SK-N-SH (cell line): ENCODE measurements at regions not wholly inside any gene's neighbourhood (a gene's known extent, or its start where the extent isn't known, plus 50 kb on each side); places are given as distances from the start of the nearest gene placed in this dataset.
A peak's percentile ranks its signal among the peaks of the same experiment; 100 is the strongest.

Experiments used
- CTCF ChIA-PET: fragments of 300-600, 350-600 bp; formaldehyde crosslinking; extraction: SDS; loops from one replicate; lab custom pipeline; 2021; lab: Yijun Ruan, JAX
- POLR2A ChIA-PET: fragments of 350-600 bp; sonication (Branson Sonifier 250); formaldehyde crosslinking; extraction: SDS; loops from one replicate; lab custom pipeline; 2020; ENCODE audit warnings: antibody characterized with exemption, inconsistent platforms; lab: Yijun Ruan, JAX
- DNase-seq: peaks from one replicate; pipeline ENCODE4 v3.0.0; 2012
- H2AFZ ChIP-seq: fragments of 200-600 bp; sonication (generic); 2 replicates; pipeline ENCODE4 v1.8.1; 2016; ENCODE audit warnings: antibody characterized with exemption, mild to moderate bottlenecking, low read depth
- H3F3A ChIP-seq: fragments of 200-600 bp; sonication (generic); replicated peaks from 2 replicates; pipeline ENCODE3; 2016; ENCODE audit warnings: antibody characterized with exemption, mild to moderate bottlenecking; ENCODE audit not compliant: insufficient read depth
- H3K27ac ChIP-seq, 2 experiments: fragments of 200-500 bp in 1 of 2; fragments of 200-600 bp in 1 of 2; sonication (Bioruptor generic) in 1 of 2; sonication (generic), shearing (Covaris generic) in 1 of 2; 2 replicates each; pipeline versions ENCODE4 v1.5.1 to v1.6.1; 2014 to 2016; ENCODE audit warnings: low read depth in 2 of 2, inconsistent platforms in 1 of 2, low read length in 1 of 2, mild to moderate bottlenecking in 1 of 2, mixed read lengths in 1 of 2
- H3K27me3 ChIP-seq: fragments of 200-600 bp; sonication (generic), shearing (Covaris generic); 2 replicates; pipeline ENCODE4 v1.6.1; 2016; ENCODE audit warnings: mixed run types; ENCODE audit not compliant: insufficient read depth
- H3K36me3 ChIP-seq, 2 experiments: fragments of 200-500 bp in 1 of 2; fragments of 200-600 bp in 1 of 2; sonication (Bioruptor generic) in 1 of 2; sonication (generic) in 1 of 2; replicated peaks in 1 of 2; 2 replicates each; pipeline versions ENCODE3 to v1.5.1; 2014 to 2016; ENCODE audit warnings: low read length in 1 of 2, mild to moderate bottlenecking in 1 of 2; ENCODE audit not compliant: insufficient read depth in 2 of 2, control insufficient read depth in 1 of 2
- H3K4me1 ChIP-seq, 2 experiments: fragments of 200-500 bp in 1 of 2; fragments of 200-600 bp in 1 of 2; sonication (Bioruptor generic) in 1 of 2; sonication (generic), shearing (Covaris generic) in 1 of 2; 2 replicates each; pipeline versions ENCODE4 v1.5.1 to v1.6.1; 2014 to 2016; ENCODE audit warnings: low read depth in 1 of 2, low read length in 1 of 2, mixed run types in 1 of 2; ENCODE audit not compliant: insufficient read depth in 2 of 2, control insufficient read depth in 1 of 2
- H3K4me2 ChIP-seq: fragments of 200-600 bp; sonication (generic), shearing (Covaris generic); 2 replicates; pipeline ENCODE4 v1.6.1; 2017; ENCODE audit warnings: mixed run types
- H3K4me3 ChIP-seq, 2 experiments: fragments of 200-500 bp in 1 of 2; fragments of 200-600 bp in 1 of 2; sonication (Bioruptor generic) in 1 of 2; sonication (generic), shearing (Covaris generic) in 1 of 2; 2 replicates each; pipeline versions ENCODE4 v1.5.1 to v1.8.1; 2014 to 2016; ENCODE audit warnings: low read depth in 2 of 2, inconsistent platforms in 1 of 2, low read length in 1 of 2, mild to moderate bottlenecking in 1 of 2, mixed read lengths in 1 of 2, moderate library complexity in 1 of 2
- H3K79me2 ChIP-seq: fragments of 200-600 bp; sonication (generic); 2 replicates; pipeline ENCODE4 v1.8.1; 2017; ENCODE audit warnings: mild to moderate bottlenecking; ENCODE audit not compliant: insufficient read depth
- H3K9ac ChIP-seq: fragments of 200-600 bp; sonication (generic); 2 replicates; pipeline ENCODE4 v1.6.1; 2017; ENCODE audit warnings: mixed run types
- H3K9me2 ChIP-seq: fragments of 200-600 bp; sonication (generic); 2 replicates; pipeline ENCODE4 v1.6.1; 2017; ENCODE audit warnings: mixed run types
- H3K9me3 ChIP-seq: fragments of 200-600 bp; sonication (generic); 2 replicates; pipeline ENCODE4 v1.6.1; 2017; ENCODE audit warnings: mixed run types, mild to moderate bottlenecking, moderate library complexity
- H4K20me1 ChIP-seq: fragments of 200-600 bp; sonication (generic); 2 replicates; pipeline ENCODE4 v1.6.1; 2017; ENCODE audit warnings: mild to moderate bottlenecking, mixed run types; ENCODE audit not compliant: insufficient read depth
- CTCF ChIP-seq: fragments of 200-600 bp; sonication (generic); IDR thresholded peaks from 2 replicates; pipeline ENCODE4 v1.6.1; 2017; ENCODE audit warnings: antibody characterized with exemption, mild to moderate bottlenecking, moderate library complexity
- ELF1 ChIP-seq: IDR thresholded peaks from 2 replicates; pipeline ENCODE4 v1.4.0; 2012
- EZH2phosphoT487 ChIP-seq: fragments of 200-600 bp; sonication (generic); IDR thresholded peaks from 2 replicates; pipeline ENCODE4 v1.6.1; 2017; ENCODE audit warnings: low read depth, mixed run types, mild to moderate bottlenecking, antibody characterized with exemption, moderate library complexity, borderline replicate concordance
- FOSL2 ChIP-seq: IDR thresholded peaks from 2 replicates; pipeline ENCODE4 v1.4.0; 2012; ENCODE audit warnings: low read depth, mild to moderate bottlenecking, moderate library complexity, borderline replicate concordance
- JUND ChIP-seq: IDR thresholded peaks from 2 replicates; pipeline ENCODE4 v1.4.0; 2012
- MAX ChIP-seq: IDR thresholded peaks from 2 replicates; pipeline ENCODE4 v1.4.0; 2012; ENCODE audit warnings: low read depth
- NFIC ChIP-seq: IDR thresholded peaks from 2 replicates; pipeline ENCODE4 v1.4.0; 2012; ENCODE audit warnings: borderline replicate concordance
- NRF1 ChIP-seq: IDR thresholded peaks from 2 replicates; pipeline ENCODE4 v1.6.1; 2012; ENCODE audit warnings: low read depth, mild to moderate bottlenecking, low read length
- PBX3 ChIP-seq: IDR thresholded peaks from 2 replicates; pipeline ENCODE4; 2012
- POLR2AphosphoS5 ChIP-seq: IDR thresholded peaks from 2 replicates; pipeline ENCODE4 v1.6.1; 2012; ENCODE audit warnings: low read depth, low read length
- RFX5 ChIP-seq: IDR thresholded peaks from 2 replicates; pipeline ENCODE4 v1.6.1; 2012; ENCODE audit warnings: mild to moderate bottlenecking, improper control_type of control experiment, low read length
- SIN3A ChIP-seq: IDR thresholded peaks from 2 replicates; pipeline ENCODE4 v1.6.1; 2012; ENCODE audit warnings: low read depth, mild to moderate bottlenecking, low read length, moderate library complexity, borderline replicate concordance
- TAF1 ChIP-seq: IDR thresholded peaks from 2 replicates; pipeline ENCODE4 v1.6.1; 2012; ENCODE audit warnings: low read depth, mild to moderate bottlenecking, low read length, moderate library complexity, borderline replicate concordance
- TEAD4 ChIP-seq: IDR thresholded peaks from 2 replicates; pipeline ENCODE4 v1.4.0; 2012; ENCODE audit warnings: mild to moderate bottlenecking, borderline replicate concordance; ENCODE audit not compliant: insufficient read depth
- USF2 ChIP-seq: fragments of 150-350 bp; IDR thresholded peaks from 2 replicates; pipeline ENCODE4 v1.6.1; 2017; ENCODE audit warnings: antibody characterized with exemption, low read length, low read depth, borderline replicate concordance
- WGBS: methylation state at CpG from one replicate; pipeline ENCODE4 v1.1.6; 2017; ENCODE audit warnings: low lambda C conversion rate; 5-methylcytosine and 5-hydroxymethylcytosine counted together

GRCh38 chr9:79026316-79026715 is 545.4 kb upstream of the TLE4 start:
- Histone ChIP-seq H3K4me1 (peaks cover 4 to 33% of the 10 kb centered on the region in 2 experiments), H3K27ac (peak overlapping the region; percentile 55 to 68; a peak in 3 of 4 replicates), H4K20me1 (no peaks in the 10 kb centered on the region), H3K9me3 (no peaks in the 10 kb centered on the region), H3K36me3 (peaks cover 0 to 9% of the 10 kb centered on the region in 2 experiments), H3K79me2 (0 out of 2 replicates have a peak, but pooled peaks cover 4% of the 10 kb centered on the region), H2AFZ (no peak overlapping the region), H3K4me3 (no peak overlapping the region), H3K9ac (no peak overlapping the region), H3K4me2 (0 out of 2 replicates have a peak overlapping the region, but pooled peaks have one; percentile 28), H3K27me3 (no peaks in the 10 kb centered on the region), H3F3A (peaks cover 30% of the 10 kb centered on the region), H3K9me2 (no peaks in the 10 kb centered on the region; the same call in 1 of the 2 replicates)
- TF ChIP-seq MAX (0 out of 2 replicates have a peak, but pooled peaks have one; percentile 26), NRF1 (no peak), TAF1 (no peak), SIN3A (no peak)
- DNase-seq: no peak
- POLR2A ChIA-PET: no interaction called here
- CTCF ChIA-PET: no interaction called here
- WGBS: 80% methylated on average over 3 of the region's 3 CpGs

- H3K4me1 ChIP-seq: peaks cover 4 to 33% of the 10 kb centered on the region in 2 experiments
- no peaks in the 10 kb centered on the region; the same call in 1 of the 2 replicates for H3K9me2 ChIP-seq
- 48% methylated on average over 3 of the region's 3 CpGs for WGBS
- peak overlapping the region in 1 of 2 experiments; percentile 55; a peak in 2 of 4 replicates for H3K27ac ChIP-seq
- H3K4me2 ChIP-seq: peak overlapping the region; percentile 10; the same call in 1 of the 2 replicates
- H4K20me1 ChIP-seq: no peaks in the 10 kb centered on the region
- H3K79me2 ChIP-seq: 0 out of 2 replicates have a peak, but pooled peaks cover 4% of the 10 kb centered on the region
- ChIA-PET POLR2A (no interaction called here), CTCF (interaction anchor here (0.7 to 1.0 kb wide), 2 partner anchors 9 to 11 kb away, joined by 3 read pairs; no protein-coding TSS in a partner anchor)
- peaks cover 0 to 9% of the 10 kb centered on the region in 2 experiments for H3K36me3 ChIP-seq
- no peak for DNase-seq
- no peaks in the 10 kb centered on the region for H3K9me3 ChIP-seq
- TF ChIP-seq CTCF (no peak), PBX3 (peak; percentile 43; the same call in 1 of the 2 replicates), TAF1 (no peak), MAX (no peak), EZH2phosphoT487 (no peak), RFX5 (no peak), FOSL2 (peak; percentile 33; the same call in 1 of the 2 replicates), ELF1 (no peak), JUND (peak; percentile 26), POLR2AphosphoS5 (no peak), TEAD4 (no peak), NFIC (peak; percentile 42; the same call in 1 of the 2 replicates), USF2 (no peak)
- peak overlapping the region; percentile 66; the same call in 1 of the 2 replicates for H2AFZ ChIP-seq
- no peaks in the 10 kb centered on the region for H3K27me3 ChIP-seq
- H3K4me3 ChIP-seq: no peak overlapping the region
- H3F3A ChIP-seq: peaks cover 15% of the 10 kb centered on the region
- no peak overlapping the region for H3K9ac ChIP-seq
Measured at GRCh38 chr9:79028101-79028500, 543.7 kb upstream of the TLE4 start.
